CD4-positive, alpha-beta T cell treated with Interferon gamma for 1 hour (primary cell): ENCODE measurements at regions not wholly inside any gene's neighbourhood (a gene's known extent, or its start where the extent isn't known, plus 50 kb on each side); places are given as distances from the start of the nearest gene placed in this dataset.

Experiments
- DNase-seq: peaks from one replicate; pipeline ENCODE4 v3.0.0-alpha.2; 2020

GRCh38 chr7:25789701-25790640 lies 362.0 kb upstream of the NFE2L3 start:
- no peak for DNase-seq

GRCh38 chr7:25790963-25791362 lies 361.0 kb upstream of the NFE2L3 start:
- DNase-seq: no peak

GRCh38 chr7:25792586-25792985 lies 359.4 kb upstream of the NFE2L3 start:
- DNase-seq: no peak

DNA sequence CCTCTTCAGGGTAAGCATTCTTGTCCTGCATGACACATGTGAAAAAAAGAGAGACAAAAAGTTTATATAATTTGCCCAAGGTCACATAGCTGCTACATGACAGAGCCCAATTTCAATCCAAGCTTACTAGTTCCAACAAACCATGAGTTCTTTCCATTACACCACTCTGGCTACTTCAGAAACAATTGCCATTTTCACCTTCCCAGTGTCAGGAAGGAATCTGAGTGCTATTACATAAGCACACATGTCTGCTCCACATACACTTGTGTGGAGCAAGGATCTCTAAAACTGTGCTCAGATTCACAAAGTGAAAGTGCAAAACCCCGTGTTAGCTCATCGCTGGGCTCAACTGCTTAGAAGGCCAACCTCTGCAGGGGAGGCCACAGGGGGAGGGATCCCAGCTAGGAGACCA lies 356.2 kb upstream of the NFE2L3 start:
- no peak for DNase-seq

- no peak for DNase-seq
These were observed 353.7 kb upstream of the NFE2L3 start for GRCh38 chr7:25798344-25798743.

GRCh38 chr7:25801214-25801613 lies 350.8 kb upstream of the NFE2L3 start:
- DNase-seq: no peak

DNA sequence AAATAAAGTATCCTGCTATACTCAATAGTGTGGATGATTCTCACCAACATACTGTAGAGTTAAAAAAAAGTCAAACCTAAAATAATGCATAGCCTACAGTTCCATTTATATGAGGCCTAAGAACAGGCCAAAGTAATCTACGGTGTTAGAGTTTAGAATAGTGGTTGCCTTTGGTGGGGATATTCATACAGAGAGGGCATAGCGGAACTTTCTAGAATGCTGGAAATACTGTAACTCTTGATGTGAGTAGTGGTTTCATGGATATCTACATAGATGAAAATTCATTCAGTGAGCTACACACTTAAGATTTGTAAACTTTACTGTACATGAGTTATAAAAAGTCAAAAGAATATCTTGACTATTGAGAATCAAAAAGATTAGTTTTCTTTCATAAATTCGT lies 349.9 kb upstream of the NFE2L3 start:
- DNase-seq: no peak

DNA sequence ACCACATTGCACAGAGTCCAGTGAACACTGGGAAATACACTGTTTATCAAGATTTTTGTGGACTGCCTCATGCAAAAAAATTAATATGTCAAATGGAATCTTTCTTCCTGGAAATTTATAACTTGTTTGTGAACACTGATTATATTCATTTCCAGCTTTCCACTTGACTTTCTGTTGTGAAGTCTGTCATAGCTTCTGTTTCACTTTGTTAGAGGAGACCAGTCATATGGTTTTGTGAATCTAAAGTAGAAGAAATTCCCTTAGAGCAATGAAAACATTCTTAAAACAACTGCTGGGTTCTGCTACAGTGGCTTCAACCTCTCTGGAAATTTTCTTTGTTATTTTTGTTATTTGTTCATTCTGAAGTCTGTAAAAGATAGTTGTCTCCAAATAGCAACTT lies 349.5 kb upstream of the NFE2L3 start:
- no peak for DNase-seq

DNA sequence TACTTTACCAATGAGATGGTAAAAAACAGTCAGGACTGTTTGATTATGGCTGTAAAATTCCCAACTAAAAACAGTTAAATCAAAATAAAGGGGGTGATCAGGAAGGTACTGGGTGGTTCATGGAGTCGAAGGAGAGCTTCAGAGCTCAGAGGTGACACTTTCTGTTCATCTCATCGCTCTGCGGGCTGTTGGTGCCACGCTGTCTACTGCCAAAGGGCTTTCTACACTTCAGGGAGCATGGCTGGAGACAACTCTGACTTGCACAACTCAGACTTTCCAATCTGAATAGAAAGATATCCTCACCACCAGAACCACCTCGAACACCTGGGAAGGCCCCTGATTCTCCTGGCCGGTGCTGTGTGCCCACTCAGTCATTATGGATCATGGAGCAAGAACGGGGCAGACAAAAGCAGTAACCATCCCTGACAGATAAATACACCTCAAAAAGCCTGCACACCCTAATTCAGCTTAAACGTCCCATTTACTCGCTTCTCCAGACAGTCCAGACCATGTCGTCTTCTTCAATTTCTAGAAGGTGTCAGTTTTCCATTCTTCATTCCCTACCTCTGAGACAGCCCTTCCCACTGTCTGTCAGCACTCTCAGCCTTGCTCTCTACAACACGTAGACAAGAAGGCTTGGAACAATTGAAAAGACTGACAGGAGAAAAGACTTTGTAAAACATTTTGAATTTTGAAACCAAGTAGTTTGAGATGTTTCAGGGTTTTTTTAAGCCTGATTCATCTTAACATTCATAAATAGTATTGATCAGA lies 348.7 kb upstream of the NFE2L3 start:
- DNase-seq: no peak

- DNase-seq: no peak
These were observed 347.8 kb upstream of the NFE2L3 start for GRCh38 chr7:25804154-25804553.

GRCh38 chr7:25805027-25805687 lies 346.8 kb upstream of the NFE2L3 start:
- no peak for DNase-seq

DNA sequence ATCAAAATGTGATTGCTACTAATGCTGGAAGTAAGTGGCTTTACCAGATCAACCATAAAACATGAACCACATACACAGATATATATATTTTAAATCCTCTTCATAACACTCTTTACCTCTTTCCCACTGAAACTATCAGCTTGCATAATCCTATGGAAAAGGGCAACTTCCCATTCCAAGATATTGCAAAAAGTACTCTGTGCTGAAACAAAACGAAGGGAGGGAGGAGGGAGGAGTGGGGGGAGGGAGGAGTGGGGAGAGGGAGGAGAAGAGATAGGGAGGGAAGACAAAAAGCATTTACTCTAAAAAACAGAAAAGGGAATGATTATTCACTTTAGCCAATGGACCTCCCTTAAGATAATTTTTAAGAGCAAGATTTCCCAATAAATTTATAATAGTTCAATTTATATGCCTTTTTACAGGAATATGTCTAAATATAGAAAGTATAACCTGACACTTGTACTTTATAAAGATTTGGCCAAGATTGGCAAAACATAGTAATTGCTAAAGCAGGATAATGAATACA lies 344.8 kb upstream of the NFE2L3 start:
- no peak for DNase-seq

DNA sequence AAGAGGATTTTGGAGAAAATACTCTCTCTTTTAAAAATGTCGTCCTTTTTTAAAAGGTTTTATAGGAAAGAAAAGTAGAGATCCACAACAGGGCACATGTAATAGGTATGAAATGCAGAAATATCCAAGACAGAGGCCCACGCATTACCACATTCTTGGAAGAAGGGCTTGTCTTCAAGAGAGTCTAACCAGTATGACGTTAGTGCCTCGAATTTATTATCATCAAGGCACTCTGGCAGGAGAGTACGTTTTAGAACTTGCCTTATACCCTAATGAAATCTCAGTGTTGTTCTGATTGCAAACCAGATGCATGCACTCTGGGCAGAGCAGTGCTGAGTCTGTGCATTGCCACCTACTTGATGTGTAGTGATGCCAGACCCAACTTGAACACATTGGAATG lies 342.6 kb upstream of the NFE2L3 start:
- DNase-seq: no peak

DNA sequence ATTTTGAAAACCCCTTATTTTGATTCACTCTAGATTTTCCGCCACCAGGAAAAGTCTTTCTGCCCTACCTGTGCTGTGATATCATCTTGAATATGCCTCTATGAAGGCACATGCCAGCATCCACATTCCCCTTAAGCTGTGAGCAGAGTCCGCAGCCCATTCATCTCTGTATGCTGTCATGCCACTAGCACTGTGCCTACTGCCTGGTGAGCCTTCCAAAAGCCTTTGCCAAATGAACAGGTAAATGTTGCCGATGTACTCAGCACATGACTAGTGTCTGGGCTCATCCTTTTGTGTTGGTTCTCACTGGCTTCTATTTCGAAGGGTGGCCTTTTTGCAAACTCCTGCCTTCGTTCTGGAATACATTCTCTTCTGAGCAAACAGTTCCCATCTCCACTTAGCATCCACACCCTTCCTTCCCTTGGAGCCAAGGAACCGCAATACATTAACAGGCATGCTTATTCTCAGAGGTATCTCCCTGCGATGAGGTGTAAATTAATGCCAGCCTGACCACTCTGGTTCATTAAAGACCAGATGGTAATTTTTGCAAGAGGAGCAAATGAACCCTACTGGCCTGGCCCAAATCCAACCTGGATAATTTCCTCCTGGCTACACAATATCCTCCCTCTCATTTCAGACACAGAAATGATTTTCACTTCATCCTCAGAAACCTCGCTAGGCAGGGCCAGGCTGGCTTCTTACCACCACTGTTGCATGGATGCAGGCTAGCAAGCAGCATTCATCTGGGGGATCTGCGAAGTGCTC lies 339.7 kb upstream of the NFE2L3 start:
- DNase-seq: no peak

GRCh38 chr7:25813381-25813780 lies 338.6 kb upstream of the NFE2L3 start:
- DNase-seq: no peak

- no peak for DNase-seq
These were observed 336.3 kb upstream of the NFE2L3 start for GRCh38 chr7:25815711-25816110.

DNA sequence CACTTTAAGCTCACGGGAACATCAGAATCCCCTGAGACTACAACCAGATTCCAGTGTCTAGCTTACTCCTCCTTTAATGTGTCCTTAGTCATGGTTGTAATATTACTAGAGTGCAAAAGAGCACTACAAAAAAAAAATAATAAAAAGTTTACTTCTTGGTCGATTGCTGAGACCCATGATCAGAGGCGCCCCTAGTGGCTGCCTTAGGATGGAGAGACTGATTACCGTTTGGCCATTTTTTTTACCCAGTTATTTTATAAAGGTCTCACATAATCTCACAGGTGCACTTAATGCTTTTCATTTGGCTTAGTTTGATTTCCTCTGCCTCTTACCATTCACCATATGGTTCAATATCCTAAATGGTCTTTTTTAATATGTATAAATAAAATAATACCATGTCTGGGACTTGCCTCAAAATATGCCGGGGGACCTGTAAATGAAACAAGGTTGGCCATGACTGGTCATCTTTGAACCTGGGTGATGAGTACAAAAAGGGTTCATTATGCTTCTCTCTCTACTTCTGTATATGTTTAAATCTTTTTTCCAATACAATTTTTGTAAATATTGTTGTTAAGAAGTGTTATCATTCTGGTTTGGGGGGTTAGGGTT lies 331.5 kb upstream of the NFE2L3 start:
- DNase-seq: no peak

- no peak for DNase-seq
These were observed 330.8 kb upstream of the NFE2L3 start for GRCh38 chr7:25821225-25821624.

- DNase-seq: no peak
These were observed 329.2 kb upstream of the NFE2L3 start for GRCh38 chr7:25822823-25823222.

GRCh38 chr7:25823571-25823970 lies 328.4 kb upstream of the NFE2L3 start:
- DNase-seq: no peak

DNA sequence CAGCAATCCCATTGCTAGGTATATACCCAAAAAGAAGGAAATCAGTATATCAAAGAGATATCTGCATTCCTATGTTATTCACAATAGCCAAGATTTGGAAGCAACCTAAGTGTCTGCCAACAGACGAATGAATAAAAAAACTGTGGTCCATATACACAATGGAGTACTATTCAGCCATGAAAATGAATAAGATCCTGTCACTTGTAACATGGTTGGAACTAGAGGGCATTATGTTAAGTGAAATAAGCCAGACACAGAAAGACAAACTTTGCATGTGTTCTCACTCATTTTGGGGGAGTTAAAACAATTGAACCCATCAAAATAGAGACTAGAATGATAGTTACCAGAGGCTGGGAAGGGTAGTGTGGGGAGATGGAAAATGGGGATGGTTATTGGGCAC lies 323.5 kb upstream of the NFE2L3 start:
- DNase-seq: no peak

DNA sequence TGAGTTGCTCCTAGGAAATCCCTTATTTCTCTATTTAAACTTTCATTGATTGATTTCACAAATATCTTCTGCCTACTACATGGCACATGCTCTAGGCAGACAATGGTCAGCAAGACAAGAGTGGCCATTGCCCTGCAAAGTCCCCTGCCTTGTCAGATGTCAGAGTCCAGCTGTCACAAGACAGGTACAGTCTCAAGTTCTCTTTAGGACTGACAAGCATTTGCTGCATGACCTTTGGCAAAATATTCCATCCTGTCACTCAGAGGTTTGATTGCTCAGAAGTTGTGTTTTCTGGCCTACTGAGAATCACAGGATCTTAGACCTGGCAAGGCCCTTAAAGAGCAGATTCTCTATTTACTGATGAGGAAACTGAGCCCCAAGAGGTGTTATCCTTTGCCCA lies 322.3 kb upstream of the NFE2L3 start:
- no peak for DNase-seq
